Ishikawa (cell line): ENCODE measurements at regions not wholly inside any gene's neighbourhood (a gene's known extent, or its start where the extent isn't known, plus 50 kb on each side); places are given as distances from the start of the nearest gene placed in this dataset.

Experiments
- TAF1 ChIP-seq: IDR thresholded peaks from 2 replicates; pipeline ENCODE4 v1.6.1; 2012; ENCODE audit warnings: low read depth, mild to moderate bottlenecking
- USF1 ChIP-seq: IDR thresholded peaks from 2 replicates; pipeline ENCODE4 v1.6.1; 2012
- ZBTB7A ChIP-seq: IDR thresholded peaks from 2 replicates; pipeline ENCODE4 v1.6.1; 2012; ENCODE audit warnings: low read depth

GRCh38 chr4:133719098-133719497 is 482.5 kb downstream of the PABPC4L start:
- TF ChIP-seq TAF1 (no peak), ZBTB7A (no peak), USF1 (no peak)
